ENCODE measurements at regions not wholly inside any gene's neighbourhood (a gene's known extent, or its start where the extent isn't known, plus 50 kb on each side); places are given as distances from the start of the nearest gene placed in this dataset.
"Not testable (repeated sequence)": the region's sequence is repeated elsewhere in the genome, so short reads cannot be mapped to it uniquely, and the experiment has no call there.

DNA sequence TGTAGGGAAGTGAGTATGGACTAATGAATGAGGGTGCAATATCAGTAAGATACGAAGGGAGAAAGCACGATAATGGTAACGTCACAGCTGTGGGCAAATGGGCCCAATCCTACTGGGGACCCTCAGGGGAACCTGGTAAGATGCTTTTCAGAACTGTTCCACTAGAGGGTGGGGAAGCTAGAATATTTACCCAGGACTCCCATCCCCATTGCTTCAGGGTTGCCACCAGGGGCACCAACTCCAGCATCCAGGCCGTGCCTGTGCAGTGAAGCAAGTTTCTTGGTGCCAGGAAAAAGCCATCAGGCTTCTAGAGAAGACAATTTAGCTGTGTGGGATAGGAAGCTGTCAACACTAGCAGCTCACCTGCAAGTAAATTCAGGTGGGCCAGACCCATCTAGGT lies 409.3 kb downstream of the AGTPBP1 start:
- no peak for DNase-seq

DNA sequence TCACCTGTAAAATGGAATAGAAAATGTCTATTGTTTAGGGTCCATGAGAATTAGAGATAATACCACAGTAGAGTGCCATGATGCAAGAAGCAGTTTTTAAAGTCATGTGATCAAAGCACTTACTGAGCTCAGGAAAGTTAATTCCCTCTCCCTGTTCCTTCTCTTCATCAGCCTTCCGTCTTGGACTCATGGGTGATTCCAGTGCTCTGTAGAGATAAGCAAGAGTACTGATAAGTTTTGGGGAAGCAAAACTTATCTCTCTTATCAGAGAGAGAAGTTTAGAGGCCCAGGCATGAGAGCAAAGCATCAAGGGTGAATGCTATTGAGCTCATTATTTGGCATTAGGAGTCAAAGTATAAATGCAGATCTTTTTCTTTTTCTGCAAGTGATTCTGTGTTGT lies 410.1 kb downstream of the AGTPBP1 start:
- no peak for DNase-seq

DNA sequence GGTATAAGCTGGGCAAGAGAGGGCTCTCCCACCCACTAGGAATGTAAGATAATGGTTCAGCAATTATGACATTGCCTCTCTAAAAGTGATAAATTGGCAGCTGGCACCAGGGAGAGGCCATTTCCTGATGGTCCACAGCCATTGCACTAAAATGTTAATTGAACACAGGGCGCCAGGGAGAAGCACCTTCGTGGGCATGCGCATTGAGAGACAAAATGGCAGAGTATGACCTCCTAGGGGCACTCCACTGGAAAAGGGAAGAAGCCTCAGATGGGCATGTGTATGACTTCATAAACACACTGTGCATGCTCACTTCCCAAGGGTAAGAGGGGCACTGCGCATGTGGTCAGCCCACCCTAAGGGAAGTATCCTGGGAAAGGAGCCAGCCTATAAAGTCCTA lies 419.2 kb downstream of the AGTPBP1 start:
- DNase-seq, result no peak

DNA sequence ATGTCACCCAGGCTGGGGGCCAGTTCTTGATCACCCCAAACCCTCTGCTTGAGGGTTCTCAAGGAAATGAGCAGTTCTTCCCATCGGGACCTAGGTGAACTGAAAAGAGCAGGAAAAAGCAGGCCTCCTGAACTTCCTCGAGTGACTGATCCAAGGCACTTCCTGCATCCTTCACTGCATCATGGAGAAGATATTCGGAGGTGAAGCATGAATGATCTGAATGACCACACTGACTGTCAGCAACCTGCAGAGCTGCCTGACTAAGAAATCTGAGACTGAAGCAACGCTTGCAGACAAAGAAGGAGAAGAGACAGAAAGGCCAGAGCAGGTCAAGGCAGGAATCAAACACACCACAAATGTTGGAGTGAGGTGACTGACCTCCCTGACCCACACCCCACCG lies 420.2 kb downstream of the AGTPBP1 start:
- DNase-seq, result no peak

DNA sequence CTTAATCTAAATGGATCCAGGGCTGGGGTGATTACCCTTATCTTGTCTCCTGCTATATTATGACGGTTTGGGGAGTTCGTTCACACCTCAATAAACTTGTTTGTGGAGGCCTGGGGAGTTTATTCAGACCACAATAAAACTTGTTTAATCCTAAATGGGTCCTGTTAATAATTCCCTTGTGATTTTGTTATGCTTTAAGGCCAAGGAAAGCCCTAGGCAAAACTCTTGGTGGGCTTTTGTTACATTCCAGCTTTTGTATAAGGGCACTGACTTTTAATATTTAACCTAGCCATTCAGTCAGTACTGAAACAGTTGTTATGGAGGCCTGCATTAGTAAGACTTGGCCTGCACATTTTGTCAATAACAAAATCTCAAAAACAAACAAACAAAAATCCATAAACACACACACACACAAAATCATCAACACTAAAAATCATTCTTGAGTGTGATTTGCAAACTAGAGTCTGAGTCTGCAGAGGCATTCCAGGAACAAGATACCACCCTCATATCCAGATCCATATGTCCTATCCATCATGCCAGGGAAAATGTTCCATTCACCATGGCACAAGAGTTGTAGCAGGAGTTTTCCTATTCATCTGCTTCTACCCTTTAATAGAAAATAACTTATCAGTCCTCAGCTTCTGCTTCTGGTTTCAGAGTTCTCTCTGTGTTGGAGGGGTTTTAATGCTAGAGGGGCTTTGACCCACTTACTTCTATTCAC lies 421.7 kb downstream of the AGTPBP1 start:
- DNase-seq, result no peak

DNA sequence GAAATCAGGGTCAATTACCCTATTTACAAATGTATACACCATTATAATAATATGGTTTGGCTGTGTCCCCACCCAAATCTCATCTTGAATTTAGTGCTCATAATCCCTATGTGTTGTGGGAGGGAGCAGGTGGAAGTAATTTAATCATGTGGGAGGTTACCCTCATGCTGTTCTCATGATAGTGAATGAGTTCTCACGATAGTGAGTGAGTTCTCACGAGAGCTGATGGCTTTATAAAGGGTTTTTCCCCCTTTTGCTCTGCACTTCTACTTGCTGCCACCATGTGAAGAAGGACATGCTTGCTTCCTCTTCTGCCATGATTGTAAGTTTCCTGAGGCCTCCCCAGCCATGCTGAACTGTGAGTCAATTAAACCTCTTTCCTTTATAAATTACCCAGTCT lies 426.2 kb downstream of the AGTPBP1 start:
- not testable (repeated sequence) for DNase-seq

DNA sequence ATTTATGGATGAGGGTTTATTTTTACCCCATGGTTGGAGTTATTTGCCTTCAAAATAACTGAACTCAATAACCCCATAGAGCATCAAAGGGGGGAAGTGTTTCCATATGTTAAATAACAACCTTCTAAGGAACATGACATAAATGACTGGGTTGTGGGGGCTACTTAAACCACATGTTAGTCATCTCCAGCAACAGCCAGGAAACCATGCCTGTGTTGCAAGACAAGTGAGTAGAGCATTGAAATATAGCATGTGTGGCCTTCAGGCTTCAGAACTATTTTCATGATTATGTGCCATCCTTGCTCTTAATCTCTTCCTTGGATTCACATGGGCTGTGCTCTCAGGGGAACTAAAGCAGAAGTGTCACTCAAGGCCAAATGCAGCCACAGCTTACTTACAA lies 431.2 kb downstream of the AGTPBP1 start:
- DNase-seq, result no peak

DNA sequence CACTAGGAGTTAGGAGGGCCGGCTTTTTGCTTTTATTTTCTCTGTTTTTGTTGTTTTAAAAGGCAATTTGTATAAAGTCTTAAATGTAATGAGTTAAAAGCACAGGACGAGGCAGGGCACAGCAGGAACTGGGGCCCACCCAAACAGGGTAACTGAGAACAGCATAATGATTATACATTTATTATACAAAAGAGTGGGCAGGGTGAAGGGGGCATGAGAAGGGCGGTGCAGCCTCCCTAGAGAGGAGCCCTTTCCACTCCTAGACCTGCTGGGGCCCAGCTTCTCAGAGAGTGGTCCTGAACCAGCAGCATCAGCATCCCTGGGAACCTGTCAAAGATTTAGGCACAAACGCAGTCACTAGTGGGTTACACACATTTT lies 438.0 kb downstream of the AGTPBP1 start:
- DNase-seq, result no peak

DNA sequence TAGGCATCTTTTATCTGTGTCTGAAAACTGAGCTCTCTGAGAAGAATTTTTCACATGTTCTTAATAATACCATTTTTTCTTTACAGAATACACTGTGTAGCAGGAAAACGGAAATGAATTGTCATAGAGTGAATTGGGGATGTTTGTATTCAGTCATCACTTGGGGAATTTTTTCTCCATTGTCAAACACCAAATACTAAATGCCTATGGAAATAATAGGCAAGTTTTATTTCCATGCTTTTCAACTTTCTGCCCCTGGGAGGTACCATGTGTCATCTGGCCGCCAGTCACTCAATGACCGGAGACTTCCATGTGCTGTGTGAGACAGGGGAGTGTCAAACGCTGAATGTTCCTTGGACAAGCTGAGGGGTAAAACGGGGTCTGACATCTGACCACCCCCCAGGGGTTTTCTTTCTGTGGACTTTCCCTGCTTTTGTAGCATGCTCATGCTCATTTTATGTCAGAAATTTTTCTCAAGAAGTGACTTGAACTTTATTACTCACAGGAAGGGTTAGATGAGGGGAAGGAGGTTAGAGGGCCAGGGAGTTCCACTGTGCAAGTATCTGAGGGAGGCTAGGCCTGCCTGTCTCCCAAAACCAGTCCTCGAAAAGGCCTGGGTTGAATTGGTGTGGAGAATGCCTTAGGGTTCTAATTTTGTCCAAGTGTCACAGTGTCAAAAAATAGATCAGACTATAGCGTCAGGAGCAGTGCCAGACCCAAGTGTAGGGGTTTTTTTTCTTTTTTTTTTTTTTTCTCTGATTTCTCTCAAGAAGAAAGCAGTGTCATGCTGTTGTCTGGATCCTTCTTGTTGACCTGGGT lies 438.6 kb downstream of the AGTPBP1 start:
- DNase-seq, result peak in 1 of 3 donors; percentile 7

DNA sequence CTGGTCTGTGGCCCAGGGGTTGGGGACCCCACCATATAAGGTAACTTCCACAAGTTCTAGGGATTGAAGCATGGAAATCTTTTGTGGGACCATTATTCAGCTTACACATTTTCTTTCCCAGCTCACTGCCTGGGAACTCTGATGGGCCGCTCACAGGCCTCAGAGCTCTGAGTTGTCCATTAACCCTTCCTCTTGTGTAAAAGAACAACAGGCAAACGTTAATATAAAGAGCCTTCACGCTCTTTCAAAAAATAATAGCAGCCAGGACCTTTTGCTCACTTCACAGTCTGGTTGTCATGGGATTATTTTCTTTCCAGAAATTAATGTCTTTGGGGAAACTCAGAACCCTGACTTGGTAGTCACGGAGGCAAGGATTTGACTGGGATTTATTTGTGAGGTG lies 443.3 kb downstream of the AGTPBP1 start:
- DNase-seq, result no peak

DNA sequence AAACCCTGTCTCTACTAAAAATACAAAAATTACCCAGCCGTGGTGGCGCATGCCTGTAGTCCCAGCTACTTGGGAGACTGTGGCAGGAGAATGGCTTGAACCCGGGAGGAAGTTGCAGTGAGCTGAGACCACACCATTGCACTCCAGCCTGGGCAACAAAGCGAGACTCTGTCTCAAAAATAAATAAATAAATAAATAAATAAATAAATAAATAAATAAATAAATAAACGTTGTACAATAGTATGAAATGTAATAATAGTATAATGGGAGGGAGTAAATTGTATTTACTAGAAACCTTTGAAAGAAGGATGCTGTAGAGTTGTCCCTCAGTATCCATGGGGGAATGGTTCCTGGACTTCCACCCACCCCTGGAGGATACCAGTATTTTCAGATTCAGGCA lies 446.5 kb downstream of the AGTPBP1 start:
- DNase-seq, result not testable (repeated sequence)

DNA sequence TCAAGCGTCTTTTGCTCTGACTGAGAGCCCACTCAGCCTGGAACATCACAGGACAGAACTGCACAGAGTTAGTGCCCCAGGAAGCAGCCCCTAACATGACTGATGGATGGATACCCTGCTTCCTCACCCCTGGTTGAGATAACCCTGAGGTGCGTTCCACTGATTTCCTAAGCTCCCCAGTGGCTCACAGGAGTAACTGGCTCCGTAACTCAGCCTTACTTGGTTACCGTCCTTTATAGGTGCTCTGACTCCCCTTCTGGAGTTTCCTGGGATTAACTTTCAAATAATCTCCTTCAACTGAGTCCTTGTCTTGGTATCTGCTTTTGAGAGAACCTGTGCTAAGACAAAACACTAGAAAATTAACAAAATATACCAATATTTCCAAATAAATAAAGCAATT lies 449.5 kb downstream of the AGTPBP1 start:
- DNase-seq, result no peak

DNA sequence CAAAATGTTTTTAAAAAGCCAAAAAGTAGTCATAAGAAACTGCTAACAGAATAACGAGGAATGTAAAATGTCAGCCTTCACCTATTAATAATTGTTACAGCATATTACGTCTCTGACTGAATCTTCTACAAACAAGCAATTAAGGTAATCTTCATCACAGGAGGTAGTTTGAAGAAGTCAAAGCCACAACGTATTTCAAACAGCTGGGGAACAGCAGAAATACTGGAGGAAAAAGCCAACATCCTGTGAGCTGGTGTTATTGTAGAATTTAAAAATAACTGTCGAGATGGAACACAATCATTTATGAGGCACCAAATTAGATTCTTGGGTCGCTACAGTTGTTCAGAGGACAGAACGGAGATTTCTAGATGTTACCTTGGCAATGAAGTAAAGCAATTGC lies 450.5 kb downstream of the AGTPBP1 start:
- no peak for DNase-seq

DNA sequence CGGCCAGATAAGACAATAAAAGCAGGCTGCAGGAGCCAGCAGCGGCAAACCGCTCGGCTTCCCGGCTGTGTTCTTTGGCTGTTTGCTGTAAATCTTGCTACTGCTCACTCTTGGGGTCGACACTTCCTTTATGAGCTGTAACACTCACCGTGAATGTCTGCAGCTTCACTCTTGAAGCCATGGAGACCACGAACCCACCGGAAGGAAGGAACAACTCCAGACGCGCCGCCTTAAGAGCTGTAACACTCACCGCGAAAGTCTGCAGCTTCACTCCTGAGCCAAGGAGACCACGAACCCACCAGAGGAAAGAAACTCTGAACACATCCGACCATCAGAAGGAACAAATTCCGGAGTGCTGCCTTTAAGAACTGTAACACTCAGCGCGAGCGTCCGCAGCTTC lies 451.7 kb downstream of the AGTPBP1 start:
- peak in 1 of 3 donors; percentile 16 for DNase-seq

DNA sequence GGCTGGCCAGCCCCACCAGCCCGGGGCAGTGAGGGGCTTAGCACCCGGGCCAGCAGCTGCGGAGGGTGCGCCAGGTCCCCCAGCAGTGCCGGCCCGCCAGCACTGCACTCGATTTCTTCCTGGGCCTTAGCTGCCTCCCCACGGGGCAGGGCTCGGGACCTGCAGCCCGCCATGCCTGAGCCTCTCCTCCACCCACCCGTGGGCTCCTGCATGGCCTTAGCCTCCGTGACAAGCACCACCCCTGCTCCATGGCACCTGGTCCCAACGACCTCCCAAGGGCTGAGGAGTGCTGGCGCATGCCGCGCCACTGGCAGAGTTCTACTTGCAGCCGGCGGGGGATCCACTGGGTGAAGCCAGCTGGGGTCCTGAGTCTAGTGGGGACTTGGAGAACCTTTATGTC lies 452.6 kb downstream of the AGTPBP1 start:
- DNase-seq, result no peak

DNA sequence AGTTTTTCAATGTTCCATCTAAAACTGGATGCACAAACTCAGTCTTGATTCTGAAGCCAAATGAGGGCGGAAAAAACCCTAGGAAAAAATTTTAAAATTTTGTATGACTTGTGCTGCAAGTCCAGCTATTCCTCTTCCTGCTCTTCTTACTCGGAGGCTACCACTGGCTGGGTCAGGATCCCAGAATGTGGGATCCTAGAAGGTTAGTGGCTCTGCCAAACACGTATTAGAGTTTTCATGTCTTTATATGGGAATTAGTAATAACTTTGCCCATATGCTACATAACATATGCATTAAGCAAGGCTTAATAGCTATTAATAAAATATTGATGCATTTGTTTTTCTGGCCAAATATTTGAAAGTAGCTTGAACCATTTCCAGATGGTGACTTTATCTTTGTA lies 458.3 kb downstream of the AGTPBP1 start:
- DNase-seq, result peak in 2 of 3 donors; percentile 27 to 58

DNA sequence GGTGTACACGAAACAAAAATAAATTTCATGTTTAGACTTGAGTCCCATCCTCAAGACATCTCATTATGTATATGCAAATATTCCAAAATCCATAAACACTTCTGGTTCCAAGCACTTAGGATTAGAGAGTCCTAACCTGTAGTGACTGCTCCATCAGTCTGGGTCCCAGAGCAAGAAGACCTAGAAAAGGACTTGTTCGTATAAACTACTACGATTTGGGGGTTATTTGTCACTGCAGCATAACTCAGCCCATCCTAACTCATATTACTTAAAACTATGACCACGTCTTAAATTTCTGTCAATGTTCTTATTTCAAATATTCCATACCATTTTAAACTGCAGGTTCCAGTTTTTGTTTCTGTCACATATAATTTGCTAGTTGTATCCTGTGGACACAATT lies 463.0 kb downstream of the AGTPBP1 start:
- DNase-seq, result no peak

DNA sequence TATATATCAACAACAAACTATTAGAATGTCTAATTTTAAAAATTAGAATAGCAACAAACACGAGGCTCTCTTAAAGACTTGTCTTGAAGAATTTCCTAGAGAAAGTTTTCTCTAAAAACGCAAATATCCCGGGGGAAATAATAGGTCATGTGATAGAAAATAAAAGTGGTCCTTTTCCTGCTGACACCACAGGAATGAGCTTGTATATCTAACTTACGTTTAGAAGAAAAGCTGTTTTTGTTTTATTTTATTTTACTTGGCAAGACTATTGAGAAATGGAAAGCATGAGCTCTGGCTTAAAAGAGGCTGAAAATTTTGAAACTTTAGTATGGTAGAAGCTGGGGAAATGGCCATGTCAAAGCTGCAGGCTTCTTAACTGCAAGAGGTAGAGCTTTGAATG lies 465.0 kb downstream of the AGTPBP1 start:
- peak in 1 of 3 donors; percentile 62 for DNase-seq

DNA sequence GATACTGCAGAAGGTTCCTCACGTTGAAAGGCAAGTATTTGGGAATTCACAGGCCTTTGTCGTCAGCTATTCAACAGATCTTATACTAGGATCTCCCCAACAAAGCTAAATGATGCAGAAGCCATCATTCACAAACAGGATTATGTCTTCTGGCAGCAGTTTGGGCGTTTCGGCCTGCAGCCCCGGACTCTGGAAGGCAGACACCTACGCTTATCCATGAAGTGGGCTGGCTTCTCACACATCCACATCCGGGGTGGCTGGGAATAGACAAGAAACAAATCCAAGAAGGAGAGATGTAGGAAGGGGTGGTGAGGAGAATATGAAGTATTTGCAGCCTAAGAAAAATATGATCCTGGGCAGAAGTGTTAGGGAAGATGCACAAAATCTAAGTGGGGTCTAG lies 471.9 kb downstream of the AGTPBP1 start:
- no peak for DNase-seq

DNA sequence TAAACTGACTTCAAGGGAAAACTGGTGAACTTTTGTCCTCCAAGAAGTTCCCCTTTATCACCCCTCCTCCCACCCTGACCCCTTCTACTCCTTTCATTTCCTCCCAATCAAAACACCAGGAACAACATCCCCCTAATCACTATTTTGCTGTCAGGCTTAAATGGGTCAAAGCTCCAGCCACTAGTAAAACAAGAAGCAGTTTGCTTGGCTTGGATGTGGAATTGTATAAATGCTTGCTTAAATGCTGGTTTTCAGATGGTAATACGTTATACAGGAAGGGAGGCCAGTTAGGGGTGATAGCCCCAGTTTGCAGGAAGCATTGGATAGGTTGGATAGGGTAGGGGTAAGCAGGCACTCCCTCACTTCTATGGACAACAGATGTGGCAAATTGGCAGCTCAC lies 473.6 kb downstream of the AGTPBP1 start:
- peak in 1 of 3 donors; percentile 73 for DNase-seq

DNA sequence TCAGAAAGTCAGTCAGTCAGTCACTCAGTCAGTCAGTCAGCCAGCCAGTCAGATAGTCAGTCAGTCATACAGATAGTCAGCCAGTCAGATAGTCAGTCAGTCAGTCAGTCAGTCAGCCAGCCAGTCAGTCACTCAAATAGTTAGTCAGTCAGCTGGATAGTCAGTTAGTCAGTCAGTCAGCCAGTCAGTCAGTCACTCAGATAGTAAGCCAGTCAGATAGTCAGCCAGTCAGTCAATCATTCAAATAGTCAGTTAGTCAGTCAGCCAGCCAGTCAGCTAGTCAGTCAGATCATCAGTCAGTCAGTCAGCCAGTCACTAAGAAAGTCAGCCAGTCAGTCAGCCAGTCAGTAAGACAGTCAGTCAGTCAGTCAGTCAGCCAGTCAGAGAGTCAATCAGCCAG lies 477.1 kb downstream of the AGTPBP1 start:
- DNase-seq, result no peak

DNA sequence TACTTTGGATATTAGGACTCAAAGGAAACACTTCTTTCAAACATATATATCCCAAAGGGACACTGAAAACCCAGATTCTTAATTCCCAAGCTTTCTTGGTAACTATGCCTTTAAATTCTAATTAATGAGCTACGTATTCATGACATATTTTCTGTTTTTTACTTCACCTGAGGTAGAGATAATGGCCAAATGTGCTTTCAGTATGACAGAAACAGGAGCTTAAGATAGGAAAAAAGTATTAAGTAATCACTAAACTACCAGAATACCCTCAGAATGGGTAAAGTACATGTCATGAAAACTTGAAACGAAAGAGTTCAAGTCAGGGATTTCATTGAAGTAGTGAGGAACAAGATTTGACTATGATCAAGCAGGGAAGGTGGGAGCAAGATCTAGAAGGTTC lies 478.5 kb downstream of the AGTPBP1 start:
- no peak for DNase-seq

DNA sequence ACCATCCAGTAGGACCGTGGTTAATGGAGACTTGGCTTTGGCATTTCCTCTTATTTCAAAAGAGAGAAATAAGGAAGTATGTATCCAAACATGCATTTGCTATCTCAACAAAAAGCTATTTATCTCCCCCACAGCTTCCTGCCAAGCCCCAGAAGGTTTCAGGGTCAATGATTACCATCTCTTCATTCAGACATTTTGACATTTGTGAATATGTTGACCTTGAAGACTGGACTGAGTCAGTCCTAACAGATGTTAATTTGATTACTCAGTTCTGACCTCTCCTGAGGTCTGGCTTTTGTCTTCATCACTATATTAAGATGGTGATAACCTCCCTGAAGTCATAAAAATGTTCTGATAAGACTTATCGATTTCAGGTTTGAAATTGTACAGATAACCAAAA lies 479.4 kb downstream of the AGTPBP1 start:
- DNase-seq, result no peak

All from muscle of back (tissue), 3 donors.